Stimulated activated CD4-positive, alpha-beta T cell treated with anti-CD3 and anti-CD28 coated beads, TNF-alpha, amount 100 ng/mL, for 4 hours (primary cell): ENCODE measurements at regions not wholly inside any gene's neighbourhood (a gene's known extent, or its start where the extent isn't known, plus 50 kb on each side); places are given as distances from the start of the nearest gene placed in this dataset.
"Not testable (repeated sequence)": the region's sequence is repeated elsewhere in the genome, so short reads cannot be mapped to it uniquely, and the experiment has no call there.

Experiments
- DNase-seq, 3 experiments: peaks; one replicate each; pipeline ENCODE4 v3.0.0-alpha.2; 2020; ENCODE audit warnings: low read depth in 3 of 3

DNA sequence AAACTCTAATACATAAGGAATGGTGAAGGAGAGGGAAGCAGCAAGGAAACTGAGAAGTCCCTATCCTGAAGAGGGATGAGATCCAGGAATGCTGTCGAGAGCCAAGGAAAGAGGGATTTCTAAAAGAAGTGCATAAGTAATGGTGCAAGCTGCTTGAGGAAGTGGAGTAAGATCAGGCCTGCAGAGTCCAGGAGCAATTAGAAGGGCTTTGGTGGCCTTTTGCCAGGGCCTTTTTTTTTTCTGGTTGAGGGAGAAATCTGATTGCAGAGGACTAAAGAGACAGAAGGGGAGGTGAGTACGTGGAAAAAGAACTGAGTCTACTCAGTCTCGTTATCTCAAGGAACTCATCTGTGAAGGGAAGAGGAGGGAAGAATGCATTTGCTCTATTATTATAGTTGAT lies 396.2 kb downstream of the UTRN start:
- no peak for DNase-seq

GRCh38 chr6:144683216-144684070 lies 398.3 kb downstream of the UTRN start:
- no peak for DNase-seq

- DNase-seq: no peak
These were observed 403.6 kb downstream of the UTRN start for GRCh38 chr6:144688713-144689112.

- no peak for DNase-seq
These were observed 404.4 kb downstream of the UTRN start for GRCh38 chr6:144689503-144690040.

GRCh38 chr6:144690133-144690532 lies 405.0 kb downstream of the UTRN start:
- no peak for DNase-seq

GRCh38 chr6:144690666-144691065 lies 405.5 kb downstream of the UTRN start:
- DNase-seq: no peak

- not testable (repeated sequence) for DNase-seq
These were observed 406.9 kb downstream of the UTRN start for GRCh38 chr6:144692050-144692449.

GRCh38 chr6:144695858-144696533 lies 410.9 kb downstream of the UTRN start:
- no peak for DNase-seq

- DNase-seq: no peak
These were observed 411.7 kb downstream of the UTRN start for GRCh38 chr6:144696610-144697368.

- DNase-seq: no peak
These were observed 412.2 kb downstream of the UTRN start for GRCh38 chr6:144697369-144697760.

DNA sequence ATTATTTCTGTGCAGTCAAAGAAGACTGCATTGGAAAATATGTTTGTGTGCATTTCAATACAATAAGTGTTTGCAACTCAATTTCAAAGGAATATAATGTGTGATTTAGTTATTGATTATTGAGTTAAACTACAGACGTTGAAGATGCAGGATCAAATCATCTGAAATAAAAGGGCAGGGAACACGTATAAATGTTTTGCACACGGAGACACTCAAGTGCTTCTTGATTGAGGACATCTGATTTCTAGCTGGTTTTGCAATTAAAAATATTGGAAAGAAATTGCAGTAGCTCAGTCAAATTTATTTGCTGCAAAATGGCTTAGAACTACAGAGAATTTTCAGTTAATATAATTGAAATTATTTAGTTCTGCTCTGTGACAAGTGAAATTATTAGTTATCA lies 412.7 kb downstream of the UTRN start:
- no peak for DNase-seq

- DNase-seq: no peak
These were observed 417.6 kb downstream of the UTRN start for GRCh38 chr6:144702781-144703180.

- no peak for DNase-seq
These were observed 425.1 kb downstream of the UTRN start for GRCh38 chr6:144710207-144710606.

- DNase-seq: no peak
These were observed 426.5 kb downstream of the UTRN start for GRCh38 chr6:144711661-144712060.

DNA sequence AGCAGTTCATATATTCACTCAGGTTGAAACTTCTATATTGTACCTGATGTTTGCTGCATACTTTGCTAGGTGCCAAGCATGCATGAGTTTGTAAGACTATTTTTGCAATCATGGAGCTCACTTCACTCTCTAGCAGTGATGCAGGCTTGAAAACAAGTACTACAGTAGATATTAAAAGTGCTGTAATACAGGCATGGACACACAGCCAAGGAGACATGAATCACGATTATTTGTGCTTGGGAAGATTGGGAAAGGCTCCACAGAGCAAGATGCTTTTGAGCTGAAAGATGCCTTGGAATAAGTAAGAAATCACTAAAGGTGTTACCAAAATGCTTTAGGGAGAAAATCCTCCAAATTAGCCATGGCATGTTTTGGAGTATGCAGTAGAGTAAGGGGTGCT lies 427.4 kb downstream of the UTRN start:
- DNase-seq: no peak

DNA sequence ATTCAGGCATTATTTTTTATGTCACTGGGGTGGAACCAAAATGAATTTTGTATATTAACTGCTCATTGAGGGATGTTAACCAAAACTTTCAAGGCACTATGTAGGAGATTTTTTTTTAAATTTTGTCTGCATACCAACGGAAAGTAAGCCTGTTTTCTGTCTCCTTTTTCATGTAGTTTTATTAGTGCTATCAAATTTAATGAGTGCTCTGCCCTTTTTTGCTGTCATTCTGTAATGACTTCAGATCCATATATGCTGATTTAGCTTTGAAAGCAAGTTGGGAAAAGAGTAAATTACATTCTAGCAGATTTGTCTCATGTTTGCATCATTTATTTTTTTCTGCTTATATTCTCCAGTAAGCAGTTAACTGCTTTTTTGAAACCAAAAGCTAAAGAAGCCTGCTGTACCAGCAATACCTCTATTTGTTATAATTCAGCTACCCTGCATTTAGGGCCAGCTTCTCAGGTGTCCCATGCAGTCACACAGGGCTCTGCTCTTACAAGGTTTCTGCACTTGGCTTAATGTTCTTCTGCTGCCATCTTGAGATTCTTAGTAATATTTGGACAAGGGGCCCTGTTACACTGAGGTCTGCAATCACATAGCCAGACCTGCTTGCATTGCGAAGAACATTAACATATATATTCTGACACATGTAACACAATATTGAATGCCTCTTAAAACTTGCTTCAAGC lies 429.0 kb downstream of the UTRN start:
- no peak for DNase-seq

- DNase-seq: no peak
These were observed 430.2 kb downstream of the UTRN start for GRCh38 chr6:144715344-144715743.

DNA sequence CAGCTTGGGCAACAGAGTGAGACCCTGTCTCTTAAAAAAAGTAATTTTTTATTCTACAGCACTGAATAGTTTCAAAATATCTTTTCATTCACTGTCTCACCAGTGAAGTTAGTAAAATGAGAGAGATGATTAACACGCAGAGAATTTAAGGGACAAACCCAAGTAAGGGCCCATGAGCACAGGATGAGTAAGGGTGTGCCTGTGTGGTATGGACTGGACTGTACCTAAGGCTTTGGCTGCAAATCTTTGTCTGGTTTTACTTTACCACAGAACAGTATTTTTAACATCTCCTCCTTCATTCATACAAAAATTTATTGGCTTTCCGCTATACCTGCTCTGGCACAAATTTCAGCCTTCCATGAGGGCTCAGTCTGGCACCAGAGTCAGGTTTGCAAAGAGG lies 433.3 kb downstream of the UTRN start:
- DNase-seq: no peak

DNA sequence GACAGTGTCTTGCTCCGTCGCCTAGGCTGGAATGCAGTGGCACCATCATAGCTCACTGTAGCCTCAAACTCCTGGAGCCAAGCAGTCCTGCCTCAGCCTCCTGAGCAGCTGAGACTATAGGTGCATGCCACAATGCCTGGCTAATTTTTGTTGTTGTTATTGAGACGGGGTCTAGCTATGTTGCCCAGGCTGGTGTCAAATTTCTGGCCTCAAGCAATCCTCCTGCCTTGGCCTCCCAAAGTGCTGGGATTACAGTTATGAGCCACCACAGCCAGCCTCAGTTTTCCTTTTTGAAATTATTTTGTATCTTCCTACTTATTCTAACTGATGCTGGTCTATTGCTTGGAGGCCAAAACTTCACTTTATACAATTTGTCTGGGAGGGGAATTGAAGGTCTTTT lies 436.1 kb downstream of the UTRN start:
- DNase-seq: no peak

- no peak for DNase-seq
These were observed 437.1 kb downstream of the UTRN start for GRCh38 chr6:144722154-144722737.

DNA sequence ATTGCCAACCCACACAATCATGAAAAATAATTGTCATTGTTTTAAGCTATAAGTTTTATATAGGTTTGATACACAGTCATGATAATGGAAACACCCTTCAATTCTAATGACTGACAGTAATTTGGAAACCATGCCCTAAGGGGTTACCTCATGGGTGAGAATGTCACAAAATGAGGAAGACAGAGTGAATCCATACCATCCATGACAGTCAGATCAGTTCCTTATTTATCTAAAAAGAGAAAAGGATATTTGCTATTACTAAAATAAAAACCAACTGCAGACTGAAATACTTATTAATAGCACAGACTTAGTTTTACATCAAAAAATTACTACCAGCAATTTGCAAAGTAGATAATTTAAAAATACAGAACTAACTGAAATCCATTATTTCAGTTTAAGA lies 437.8 kb downstream of the UTRN start:
- no peak for DNase-seq
